ENCODE measurements at regions not wholly inside any gene's neighbourhood (a gene's known extent, or its start where the extent isn't known, plus 50 kb on each side); places are given as distances from the start of the nearest gene placed in this dataset.

GRCh38 chrX:27085346-27085745, 377.8 kb downstream of the PPP4R3C start:
- TF ChIP-seq, protein P1, sequence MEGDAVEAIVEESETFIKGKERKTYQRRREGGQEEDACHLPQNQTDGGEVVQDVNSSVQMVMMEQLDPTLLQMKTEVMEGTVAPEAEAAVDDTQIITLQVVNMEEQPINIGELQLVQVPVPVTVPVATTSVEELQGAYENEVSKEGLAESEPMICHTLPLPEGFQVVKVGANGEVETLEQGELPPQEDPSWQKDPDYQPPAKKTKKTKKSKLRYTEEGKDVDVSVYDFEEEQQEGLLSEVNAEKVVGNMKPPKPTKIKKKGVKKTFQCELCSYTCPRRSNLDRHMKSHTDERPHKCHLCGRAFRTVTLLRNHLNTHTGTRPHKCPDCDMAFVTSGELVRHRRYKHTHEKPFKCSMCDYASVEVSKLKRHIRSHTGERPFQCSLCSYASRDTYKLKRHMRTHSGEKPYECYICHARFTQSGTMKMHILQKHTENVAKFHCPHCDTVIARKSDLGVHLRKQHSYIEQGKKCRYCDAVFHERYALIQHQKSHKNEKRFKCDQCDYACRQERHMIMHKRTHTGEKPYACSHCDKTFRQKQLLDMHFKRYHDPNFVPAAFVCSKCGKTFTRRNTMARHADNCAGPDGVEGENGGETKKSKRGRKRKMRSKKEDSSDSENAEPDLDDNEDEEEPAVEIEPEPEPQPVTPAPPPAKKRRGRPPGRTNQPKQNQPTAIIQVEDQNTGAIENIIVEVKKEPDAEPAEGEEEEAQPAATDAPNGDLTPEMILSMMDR (IDR thresholded peaks at IDR 0.05): no peak
- no peak for TF ChIP-seq POLR2A (IDR thresholded peaks at IDR 0.05)
